ENCODE measurements at regions not wholly inside any gene's neighbourhood (a gene's known extent, or its start where the extent isn't known, plus 50 kb on each side); places are given as distances from the start of the nearest gene placed in this dataset.
"Not testable (repeated sequence)": the region's sequence is repeated elsewhere in the genome, so short reads cannot be mapped to it uniquely, and the experiment has no call there.

DNA sequence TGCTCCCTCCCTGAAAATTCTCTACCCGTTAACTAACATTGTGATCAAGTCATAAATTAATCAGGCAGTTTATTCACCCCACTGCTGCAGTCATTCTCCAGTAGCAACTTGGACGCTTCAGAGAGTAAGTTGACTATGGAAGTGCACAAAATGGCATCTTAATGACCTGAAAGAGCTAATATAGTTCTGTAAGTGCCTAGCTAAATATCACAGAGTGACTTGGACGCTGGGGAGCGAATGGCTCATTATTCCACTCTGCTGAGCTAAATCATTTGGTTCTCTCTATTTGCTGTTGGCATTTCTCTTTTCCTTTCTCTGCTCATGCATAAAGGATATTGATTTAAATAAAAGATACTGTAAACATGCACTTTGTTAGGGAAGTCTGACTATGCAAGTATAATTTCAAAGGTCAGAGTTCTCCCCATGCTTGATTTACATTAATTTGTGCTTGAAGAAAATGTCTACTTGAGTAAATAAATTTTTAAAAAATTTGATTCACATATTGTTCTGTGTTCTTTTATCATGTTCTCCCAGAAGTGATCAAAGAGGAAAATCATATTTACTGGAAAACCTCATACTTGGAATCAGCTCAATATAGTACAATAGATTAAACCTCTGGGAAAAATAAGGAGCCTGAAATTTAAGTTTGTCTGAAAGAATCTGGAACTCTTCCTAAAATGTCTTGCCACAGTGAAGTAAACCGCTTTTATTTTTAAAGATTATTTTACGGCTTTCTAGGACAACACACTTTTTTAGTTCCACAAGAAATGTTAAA, 169.5 kb upstream of the HAPLN1 start:
- no peaks in the 10 kb centered on the region for H3K9me3 Mint-ChIP-seq
- no peak overlapping the region for H3K27ac Mint-ChIP-seq
- no peaks in the 10 kb centered on the region for H3K27me3 Mint-ChIP-seq
- no peak overlapping the region for H3K4me3 Mint-ChIP-seq
- no peaks in the 10 kb centered on the region for H3K4me1 Mint-ChIP-seq
- no peaks in the 10 kb centered on the region for H3K36me3 Mint-ChIP-seq
- no peak for DNase-seq
- CTCF ChIA-PET: no interaction called here

DNA sequence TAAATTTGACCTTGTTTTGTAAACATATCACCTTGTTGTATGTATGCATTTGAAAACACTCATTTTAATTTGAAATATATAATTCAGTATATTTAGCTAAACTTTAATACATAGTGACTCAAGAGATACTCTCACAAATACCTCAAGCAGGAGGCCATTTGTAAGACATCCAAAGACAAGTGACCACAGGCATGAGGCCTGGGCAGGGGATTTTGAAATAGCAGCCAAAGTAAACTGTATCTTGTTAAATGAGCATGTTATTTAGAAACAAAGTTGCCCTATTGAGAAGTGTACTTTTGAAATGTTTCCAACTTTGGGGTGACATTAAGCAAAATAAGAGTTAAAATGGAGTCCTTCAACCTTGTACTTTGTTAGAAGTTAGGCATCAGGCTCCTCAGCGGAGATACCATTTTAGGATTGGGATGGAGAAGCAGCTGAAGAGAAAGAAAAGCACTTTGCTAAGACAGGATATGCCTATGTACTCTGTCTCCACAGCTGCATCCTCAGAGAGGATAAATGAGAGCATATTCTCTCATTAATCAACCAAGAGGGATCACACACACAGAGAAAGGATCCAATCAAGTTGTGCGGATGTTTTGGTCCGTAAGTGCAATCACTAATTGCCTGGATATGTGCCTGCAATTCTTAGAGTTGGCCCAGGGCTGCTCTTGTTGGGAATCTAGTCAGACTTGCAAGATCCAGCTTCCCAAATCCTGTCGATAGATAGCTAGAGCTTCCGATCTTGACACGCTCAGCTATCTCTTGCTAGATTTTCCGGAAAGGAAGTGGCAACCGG, 157.5 kb upstream of the HAPLN1 start:
- CTCF ChIA-PET: no interaction called here
- Mint-ChIP-seq H3K4me3 (no peak overlapping the region), H3K27me3 (no peaks in the 10 kb centered on the region), H3K27ac (no peak overlapping the region), H3K9me3 (no peaks in the 10 kb centered on the region), H3K36me3 (no peaks in the 10 kb centered on the region), H3K4me1 (no peaks in the 10 kb centered on the region)
- DNase-seq: no peak

- no peaks in the 10 kb centered on the region for H3K36me3 Mint-ChIP-seq
- DNase-seq: no peak
- no peaks in the 10 kb centered on the region for H3K27me3 Mint-ChIP-seq
- no peak overlapping the region for H3K27ac Mint-ChIP-seq
- H3K4me1 Mint-ChIP-seq: no peaks in the 10 kb centered on the region
- H3K4me3 Mint-ChIP-seq: no peak overlapping the region
- CTCF ChIA-PET: no interaction called here
- H3K9me3 Mint-ChIP-seq: no peaks in the 10 kb centered on the region
Observed at GRCh38 chr5:83871533-83872395, 151.1 kb upstream of the HAPLN1 start.

DNA sequence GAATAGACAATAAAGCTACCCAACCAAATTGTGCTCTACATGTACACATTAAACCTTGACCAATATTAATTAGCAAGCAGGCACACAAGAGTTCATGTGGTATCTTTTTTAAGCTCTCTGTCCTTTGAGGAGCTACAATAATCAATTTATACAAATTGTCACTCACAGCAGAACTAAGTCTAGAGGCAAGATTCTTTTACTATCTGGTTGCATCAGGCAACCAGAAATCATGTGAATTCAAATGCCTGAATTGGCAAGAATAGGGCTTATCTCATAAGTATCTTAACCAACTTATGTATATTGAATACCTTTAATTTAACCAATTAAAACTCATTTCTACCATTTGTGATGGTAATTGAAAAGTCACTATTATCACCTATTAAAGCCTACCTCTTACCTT, 145.5 kb upstream of the HAPLN1 start:
- H3K9me3 Mint-ChIP-seq: no peaks in the 10 kb centered on the region
- CTCF ChIA-PET: no interaction called here
- no peaks in the 10 kb centered on the region for H3K27me3 Mint-ChIP-seq
- no peak overlapping the region for H3K4me3 Mint-ChIP-seq
- no peak overlapping the region for H3K27ac Mint-ChIP-seq
- no peaks in the 10 kb centered on the region for H3K4me1 Mint-ChIP-seq
- no peaks in the 10 kb centered on the region for H3K36me3 Mint-ChIP-seq
- no peak for DNase-seq

GRCh38 chr5:83865579-83865978, 144.9 kb upstream of the HAPLN1 start:
- DNase-seq: no peak
- H3K36me3 Mint-ChIP-seq: no peaks in the 10 kb centered on the region
- H3K4me3 Mint-ChIP-seq: no peak overlapping the region
- CTCF ChIA-PET: no interaction called here
- no peak overlapping the region for H3K27ac Mint-ChIP-seq
- H3K4me1 Mint-ChIP-seq: no peaks in the 10 kb centered on the region
- H3K9me3 Mint-ChIP-seq: no peaks in the 10 kb centered on the region
- H3K27me3 Mint-ChIP-seq: no peaks in the 10 kb centered on the region

- H3K27ac Mint-ChIP-seq: no peak overlapping the region
- H3K9me3 Mint-ChIP-seq: no peaks in the 10 kb centered on the region
- H3K4me3 Mint-ChIP-seq: no peak overlapping the region
- no peaks in the 10 kb centered on the region for H3K4me1 Mint-ChIP-seq
- H3K36me3 Mint-ChIP-seq: no peaks in the 10 kb centered on the region
- CTCF ChIA-PET: no interaction called here
- H3K27me3 Mint-ChIP-seq: no peaks in the 10 kb centered on the region
- DNase-seq: no peak
Observed at GRCh38 chr5:83864652-83865051, 144.0 kb upstream of the HAPLN1 start.

DNA sequence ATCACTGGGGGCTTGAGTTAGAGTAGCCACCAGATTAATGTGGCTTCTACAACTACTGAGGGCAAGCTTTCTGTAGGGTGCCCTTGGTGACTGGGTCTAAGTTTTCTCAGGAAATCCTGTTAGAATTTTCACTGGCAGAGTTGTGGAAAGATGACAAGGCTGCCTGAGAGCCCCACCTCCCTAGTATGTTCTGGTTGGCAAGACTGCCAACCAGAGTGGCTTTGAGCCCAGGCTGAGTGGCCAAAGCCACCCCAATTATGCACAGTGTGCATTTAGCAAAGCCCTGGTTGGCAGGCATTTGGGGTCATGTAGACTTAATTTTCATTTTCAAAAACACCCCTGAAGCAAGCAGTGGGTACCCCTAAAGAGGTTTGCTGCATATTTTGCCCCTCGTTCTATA, 136.7 kb upstream of the HAPLN1 start:
- Mint-ChIP-seq H3K27me3 (no peaks in the 10 kb centered on the region), H3K27ac (no peak overlapping the region), H3K9me3 (no peaks in the 10 kb centered on the region), H3K4me3 (no peak overlapping the region), H3K36me3 (no peaks in the 10 kb centered on the region), H3K4me1 (no peaks in the 10 kb centered on the region)
- DNase-seq: no peak
- CTCF ChIA-PET: no interaction called here

DNA sequence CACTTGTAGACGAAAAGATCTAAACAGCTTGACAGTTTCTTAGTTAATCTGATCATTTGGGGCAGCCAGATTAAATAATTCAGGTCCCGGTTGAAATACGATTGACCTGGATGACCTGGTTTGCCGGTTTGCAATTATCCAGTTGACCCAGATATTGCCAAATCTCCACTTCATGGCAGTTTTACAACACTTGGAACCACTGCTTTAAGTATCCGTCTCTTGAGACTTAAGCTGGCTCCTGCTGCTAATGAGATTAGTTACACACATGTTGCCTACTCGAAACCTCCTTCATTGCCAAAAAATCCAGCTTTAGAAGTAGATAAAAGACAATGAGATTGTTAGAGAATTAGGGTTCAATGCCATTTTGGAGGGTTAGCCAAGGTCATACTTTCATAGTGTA, 136.2 kb upstream of the HAPLN1 start:
- Mint-ChIP-seq H3K36me3 (no peaks in the 10 kb centered on the region), H3K9me3 (no peaks in the 10 kb centered on the region), H3K27ac (no peak overlapping the region), H3K4me3 (no peak overlapping the region), H3K4me1 (no peaks in the 10 kb centered on the region), H3K27me3 (no peaks in the 10 kb centered on the region)
- DNase-seq: no peak
- CTCF ChIA-PET: no interaction called here

- H3K27ac Mint-ChIP-seq, CTCF ChIA-PET, H3K4me1 Mint-ChIP-seq, H3K36me3 Mint-ChIP-seq, H3K27me3 Mint-ChIP-seq, H3K4me3 Mint-ChIP-seq, H3K9me3 Mint-ChIP-seq, DNase-seq: not testable (repeated sequence)
Observed at GRCh38 chr5:83850412-83850811, 129.8 kb upstream of the HAPLN1 start.

GRCh38 chr5:83848941-83849340, 128.3 kb upstream of the HAPLN1 start:
- no peak for DNase-seq
- H3K4me3 Mint-ChIP-seq: no peak overlapping the region
- H3K36me3 Mint-ChIP-seq: no peaks in the 10 kb centered on the region
- no peaks in the 10 kb centered on the region for H3K27me3 Mint-ChIP-seq
- peaks cover 2% of the 10 kb centered on the region for H3K9me3 Mint-ChIP-seq
- CTCF ChIA-PET: no interaction called here
- H3K27ac Mint-ChIP-seq: peak overlapping the region; percentile 16
- H3K4me1 Mint-ChIP-seq: peaks cover 17% of the 10 kb centered on the region

DNA sequence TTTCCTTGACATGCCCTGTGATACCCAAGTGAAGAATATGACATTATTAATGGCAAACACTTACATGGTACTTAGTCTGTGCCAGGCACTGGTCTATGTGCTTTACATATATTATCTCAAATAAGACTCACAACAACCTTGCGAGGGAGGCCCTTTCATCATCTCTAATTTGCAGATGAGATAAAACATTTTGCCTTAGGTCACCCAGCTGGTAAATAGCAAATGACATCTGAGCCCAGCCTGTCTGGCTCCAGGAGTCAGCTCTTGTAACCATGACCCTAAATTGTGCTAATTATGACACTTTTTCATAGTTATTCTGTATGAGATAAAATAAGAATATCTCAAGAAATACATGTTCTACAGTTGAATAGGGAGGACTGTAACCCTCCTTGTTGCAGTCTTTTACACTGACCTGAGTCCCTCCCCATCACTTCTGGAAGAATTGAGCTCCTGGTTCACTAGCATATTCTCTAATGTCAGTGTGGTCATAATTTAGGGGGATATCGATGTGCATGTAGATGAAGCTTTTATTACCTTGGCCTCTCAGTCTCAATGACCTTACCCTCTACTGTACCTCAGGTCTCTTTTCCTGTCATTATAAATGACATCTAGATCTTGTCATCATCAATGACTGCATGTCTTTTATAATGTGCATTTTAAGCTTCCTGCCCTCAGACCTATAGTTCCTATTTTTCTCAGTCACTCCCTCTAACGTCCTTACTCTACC, 126.1 kb upstream of the HAPLN1 start:
- Mint-ChIP-seq H3K4me1 (peaks cover 18% of the 10 kb centered on the region), H3K4me3 (no peak overlapping the region), H3K9me3 (peaks cover 2% of the 10 kb centered on the region), H3K36me3 (no peaks in the 10 kb centered on the region), H3K27ac (no peak overlapping the region), H3K27me3 (no peaks in the 10 kb centered on the region)
- no peak for DNase-seq
- CTCF ChIA-PET: no interaction called here

DNA sequence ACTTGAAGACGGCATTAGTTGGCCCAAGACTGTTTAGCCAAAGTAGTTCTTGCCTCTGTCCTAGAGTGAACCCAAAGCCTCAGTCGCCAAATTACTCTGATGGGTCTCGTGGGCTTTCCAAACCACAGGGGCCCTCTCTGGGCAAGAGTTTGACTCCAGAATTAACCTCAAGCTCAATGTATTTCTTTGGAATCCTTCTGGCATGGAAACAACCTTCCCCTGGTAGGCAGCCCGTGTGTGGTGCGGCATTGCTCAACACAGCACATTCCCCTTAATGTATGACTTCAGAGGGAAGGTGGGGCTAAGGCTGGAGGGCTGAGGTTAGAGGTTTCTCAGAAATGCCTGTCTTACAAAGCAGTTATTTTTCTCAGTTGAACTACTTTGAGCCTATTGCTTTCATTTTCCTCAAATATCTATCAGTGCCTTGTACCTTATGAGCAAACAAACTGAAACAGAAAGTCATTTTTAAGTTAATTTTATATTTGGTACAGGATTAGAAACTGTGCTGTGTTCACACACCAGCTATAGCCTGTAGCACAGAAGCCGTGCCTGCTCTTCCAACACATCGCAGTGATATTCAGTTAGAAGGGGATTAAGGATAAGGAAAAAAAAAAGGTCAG, 123.9 kb upstream of the HAPLN1 start:
- H3K4me3 Mint-ChIP-seq: peak overlapping the region; percentile 26

DNA sequence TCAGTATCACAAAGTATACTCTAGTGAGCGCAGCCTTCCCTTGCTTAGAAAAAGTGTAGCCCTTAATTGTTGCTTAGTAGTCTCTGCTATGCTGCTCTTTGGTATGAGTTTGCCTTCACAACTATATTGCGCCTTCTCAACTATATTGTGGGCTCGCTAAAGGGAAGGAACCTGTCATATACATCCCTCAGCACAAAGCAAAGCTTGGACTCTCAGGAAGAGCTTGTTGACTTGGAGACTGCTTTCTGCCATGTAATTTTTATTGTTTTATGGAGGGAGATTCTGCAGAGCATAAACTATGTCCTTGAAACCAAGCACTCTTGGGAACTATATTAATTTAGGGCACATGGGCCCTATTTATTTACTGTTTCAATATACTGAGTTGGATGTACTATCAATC, 119.1 kb upstream of the HAPLN1 start:
- H3K27ac Mint-ChIP-seq: no peak overlapping the region
- H3K27me3 Mint-ChIP-seq: peaks cover 5% of the 10 kb centered on the region
- H3K4me1 Mint-ChIP-seq: peaks cover 10% of the 10 kb centered on the region
- CTCF ChIA-PET: no interaction called here
- no peak for DNase-seq
- no peaks in the 10 kb centered on the region for H3K36me3 Mint-ChIP-seq
- H3K4me3 Mint-ChIP-seq: no peak overlapping the region
- H3K9me3 Mint-ChIP-seq: peaks cover 5% of the 10 kb centered on the region

More for the DNA sequence above, 123.9 kb upstream of the HAPLN1 start:
- CTCF ChIA-PET: no interaction called here
- Mint-ChIP-seq H3K4me1 (peaks cover 18% of the 10 kb centered on the region), H3K27ac (peak overlapping the region; percentile 64), H3K27me3 (no peaks in the 10 kb centered on the region), H3K9me3 (peaks cover 5% of the 10 kb centered on the region), H3K36me3 (no peaks in the 10 kb centered on the region)
- peak; percentile 55 for DNase-seq

GRCh38 chr5:83839256-83839655, 118.6 kb upstream of the HAPLN1 start:
- Mint-ChIP-seq H3K27me3 (peaks cover 5% of the 10 kb centered on the region), H3K27ac (no peak overlapping the region), H3K36me3 (no peaks in the 10 kb centered on the region), H3K9me3 (peaks cover 5% of the 10 kb centered on the region), H3K4me3 (no peak overlapping the region), H3K4me1 (peaks cover 5% of the 10 kb centered on the region)
- CTCF ChIA-PET: no interaction called here
- no peak for DNase-seq
